VCaP (cell line): ENCODE measurements at regions not wholly inside any gene's neighbourhood (a gene's known extent, or its start where the extent isn't known, plus 50 kb on each side); places are given as distances from the start of the nearest gene placed in this dataset.

Experiments used
- H3K27ac ChIP-seq: fragments of 450-650 bp; 2 replicates; pipeline ENCODE4 v1.5.1; 2017
- CTCF ChIP-seq: fragments of 450-650 bp; conservative IDR thresholded peaks from 2 replicates; pipeline ENCODE4 v1.5.1; 2017; ENCODE audit warnings: mild to moderate bottlenecking, moderate library complexity

GRCh38 chr5:153404747-153405146 lies 85.7 kb upstream of the GRIA1 start:
- H3K27ac ChIP-seq: no peak overlapping the region
- no peak for TF ChIP-seq CTCF

GRCh38 chr5:153421676-153422075 lies 68.8 kb upstream of the GRIA1 start:
- no peak for TF ChIP-seq CTCF

GRCh38 chr5:153425914-153426313 lies 64.6 kb upstream of the GRIA1 start:
- TF ChIP-seq CTCF: peak; percentile 50

More at GRCh38 chr5:153421676-153422075, 68.8 kb upstream of the GRIA1 start:
- H3K27ac ChIP-seq: no peak overlapping the region

GRCh38 chr5:153429761-153430380 lies 60.6 kb upstream of the GRIA1 start:
- no peak for TF ChIP-seq CTCF
- no peak overlapping the region for H3K27ac ChIP-seq

More at GRCh38 chr5:153425914-153426313, 64.6 kb upstream of the GRIA1 start:
- no peak overlapping the region for H3K27ac ChIP-seq

GRCh38 chr5:153432583-153432982 lies 57.9 kb upstream of the GRIA1 start:
- H3K27ac ChIP-seq: no peak overlapping the region
- no peak for TF ChIP-seq CTCF

- H3K27ac ChIP-seq: no peak overlapping the region
- TF ChIP-seq CTCF: no peak
Measured at GRCh38 chr5:153437251-153437650, 53.2 kb upstream of the GRIA1 start.

GRCh38 chr5:153439130-153439529 lies 51.3 kb upstream of the GRIA1 start:
- TF ChIP-seq CTCF: no peak

More at GRCh38 chr5:153439130-153439529, 51.3 kb upstream of the GRIA1 start:
- H3K27ac ChIP-seq: no peak overlapping the region
